IMR-90 (cell line): ENCODE measurements at regions not wholly inside any gene's neighbourhood (a gene's known extent, or its start where the extent isn't known, plus 50 kb on each side); places are given as distances from the start of the nearest gene placed in this dataset.

Experiments used
- ATAC-seq: fragments of 200-7000 bp; cut with Tn5 transposase; 2 replicates; pipeline ENCODE4 v1.9.1; 2020; ENCODE audit warnings: low read depth, mild to moderate bottlenecking, moderate library complexity
- BruUV-seq: library from RNA; stranded (reverse); fragments of 400-500 nt; replicated peaks from 2 replicates; lab custom pipeline; 2021; lab: Mats Ljungman, UMichigan
- CTCF ChIA-PET: fragments of 300-600 bp; formaldehyde crosslinking; extraction: SDS; loops from one replicate; lab custom pipeline; 2021; ENCODE audit warnings: antibody characterized with exemption; lab: Yijun Ruan, JAX
- POLR2A ChIA-PET: fragments of 300-600 bp; sonication (Branson Sonifier 250); formaldehyde crosslinking; loops from one replicate; lab custom pipeline; 2022; ENCODE audit warnings: antibody characterized with exemption; ENCODE audit not compliant: unreplicated experiment; lab: Charles Lee
- DNase-seq: peaks from one replicate; pipeline ENCODE4 v3.0.0; 2013
- H2AFZ ChIP-seq: replicated peaks from 2 replicates; pipeline ENCODE3; 2013; ENCODE audit warnings: low read length, mild to moderate bottlenecking; ENCODE audit not compliant: poor library complexity
- H2AK5ac ChIP-seq: 2 replicates; pipeline ENCODE4 v1.6.1; 2013; ENCODE audit warnings: low read depth, low read length, inconsistent platforms
- H2AK9ac ChIP-seq: replicated peaks from 2 replicates; pipeline ENCODE3; 2013; ENCODE audit warnings: mild to moderate bottlenecking, low read depth, low read length, moderate library complexity; ENCODE audit not compliant: poor library complexity
- H2BK120ac ChIP-seq: 2 replicates; pipeline ENCODE4 v1.6.1; 2013; ENCODE audit warnings: low read depth, low read length, inconsistent platforms
- H2BK15ac ChIP-seq: 3 replicates; pipeline ENCODE4 v1.6.1; 2013; ENCODE audit warnings: low read depth, low read length, inconsistent platforms
- H2BK20ac ChIP-seq: 2 replicates; pipeline ENCODE4 v1.6.1; 2013; ENCODE audit warnings: low read depth, mild to moderate bottlenecking, inconsistent platforms, low read length, moderate library complexity
- H2BK5ac ChIP-seq: 2 replicates; pipeline ENCODE4 v1.6.1; 2013; ENCODE audit warnings: mild to moderate bottlenecking, low read depth, low read length, inconsistent platforms; ENCODE audit not compliant: poor library complexity, severe bottlenecking
- H3K14ac ChIP-seq: replicated peaks from 2 replicates; pipeline ENCODE4 v1.6.1; 2013; ENCODE audit warnings: low read depth, low read length, inconsistent platforms
- H3K18ac ChIP-seq: 2 replicates; pipeline ENCODE4 v1.6.1; 2013; ENCODE audit warnings: low read depth, low read length, control low read depth
- H3K23ac ChIP-seq: 2 replicates; pipeline ENCODE4 v1.6.1; 2013; ENCODE audit warnings: low read depth, low read length, inconsistent platforms
- H3K27ac ChIP-seq: 2 replicates; pipeline ENCODE4 v1.5.1; 2013; ENCODE audit warnings: mild to moderate bottlenecking, control low read depth, low read length; ENCODE audit not compliant: insufficient read depth
- H3K27me3 ChIP-seq: 2 replicates; pipeline ENCODE4 v1.6.1; 2013; ENCODE audit warnings: low read length; ENCODE audit not compliant: control insufficient read depth, insufficient read depth
- H3K36me3 ChIP-seq: 2 replicates; pipeline ENCODE4 v1.6.1; 2013; ENCODE audit warnings: low read length, mixed read lengths; ENCODE audit not compliant: control insufficient read depth, insufficient read depth
- H3K4ac ChIP-seq: 2 replicates; pipeline ENCODE4 v1.6.1; 2013; ENCODE audit warnings: low read depth, low read length, inconsistent platforms
- H3K4me1 ChIP-seq: 2 replicates; pipeline ENCODE4 v1.6.1; 2013; ENCODE audit warnings: low read length, mixed read lengths; ENCODE audit not compliant: control insufficient read depth, insufficient read depth
- H3K4me2 ChIP-seq: 2 replicates; pipeline ENCODE4 v1.6.1; 2013; ENCODE audit warnings: low read depth, mild to moderate bottlenecking, control low read depth, low read length, moderate library complexity
- H3K4me3 ChIP-seq: 2 replicates; pipeline ENCODE4 v1.5.1; 2013; ENCODE audit warnings: low read depth, mild to moderate bottlenecking, control low read depth, low read length, moderate library complexity; ENCODE audit not compliant: insufficient read depth
- H3K56ac ChIP-seq: 2 replicates; pipeline ENCODE4 v1.6.1; 2013; ENCODE audit warnings: low read length, inconsistent platforms; ENCODE audit not compliant: insufficient read depth; ENCODE audit errors: extremely low read depth
- H3K79me1 ChIP-seq, 2 experiments: 2 replicates each; pipeline ENCODE4 v1.6.1; 2013; ENCODE audit warnings: low read length in 2 of 2, inconsistent platforms in 1 of 2, low read depth in 1 of 2
- H3K9ac ChIP-seq: 2 replicates; pipeline ENCODE4 v1.6.1; 2013; ENCODE audit warnings: low read depth, low read length, control low read depth
- H3K9me1 ChIP-seq: 2 replicates; pipeline ENCODE4 v1.6.1; 2013; ENCODE audit warnings: low read length, inconsistent platforms; ENCODE audit not compliant: insufficient read depth
- H3K9me3 ChIP-seq: 2 replicates; pipeline ENCODE4 v1.6.1; 2013; ENCODE audit warnings: low read length; ENCODE audit not compliant: control insufficient read depth, insufficient read depth
- H4K20me1 ChIP-seq: 2 replicates; pipeline ENCODE4 v1.6.1; 2013; ENCODE audit warnings: low read length, inconsistent platforms; ENCODE audit not compliant: insufficient read depth
- H4K5ac ChIP-seq: 2 replicates; pipeline ENCODE4 v1.6.1; 2013; ENCODE audit warnings: mild to moderate bottlenecking, low read depth, low read length, control low read depth
- H4K8ac ChIP-seq, 2 experiments: 2 replicates each; pipeline ENCODE4 v1.6.1; 2013; ENCODE audit warnings: low read depth in 2 of 2, low read length in 2 of 2, control low read depth in 1 of 2, inconsistent platforms in 1 of 2
- H4K91ac ChIP-seq: 2 replicates; pipeline ENCODE4 v1.6.1; 2013; ENCODE audit warnings: low read depth, low read length, inconsistent platforms; ENCODE audit not compliant: insufficient read depth
- CEBPB ChIP-seq: IDR thresholded peaks from 2 replicates; pipeline ENCODE4 v1.6.1; 2012; ENCODE audit warnings: low read depth, low read length, improper control_type of control experiment
- CHD1 ChIP-seq: IDR thresholded peaks from 2 replicates; pipeline ENCODE4 v1.6.1; 2012; ENCODE audit warnings: low read depth, low read length, improper control_type of control experiment
- FOS ChIP-seq: fragments of 150-350 bp; IDR thresholded peaks from 2 replicates; pipeline ENCODE4 v1.6.1; 2016; ENCODE audit warnings: low read depth, low read length
- MAZ ChIP-seq: IDR thresholded peaks from 2 replicates; pipeline ENCODE4 v1.6.1; 2012; ENCODE audit warnings: low read depth, mild to moderate bottlenecking, low read length, improper control_type of control experiment, moderate library complexity, borderline replicate concordance
- MXI1 ChIP-seq: IDR thresholded peaks from 2 replicates; pipeline ENCODE4 v1.6.1; 2012; ENCODE audit warnings: low read depth, mild to moderate bottlenecking, low read length, moderate library complexity, borderline replicate concordance
- NFE2L2 ChIP-seq: fragments of 150-350 bp; IDR thresholded peaks from 2 replicates; pipeline ENCODE4 v1.6.1; 2016; ENCODE audit warnings: low read depth, mild to moderate bottlenecking, low read length
- RAD21 ChIP-seq: IDR thresholded peaks from 2 replicates; pipeline ENCODE4 v1.6.1; 2012; ENCODE audit warnings: low read length, improper control_type of control experiment
- RCOR1 ChIP-seq: IDR thresholded peaks from 2 replicates; pipeline ENCODE4 v1.6.1; 2012; ENCODE audit warnings: mild to moderate bottlenecking, low read length, improper control_type of control experiment; ENCODE audit not compliant: insufficient replicate concordance
- RFX5 ChIP-seq: IDR thresholded peaks from 2 replicates; pipeline ENCODE4 v1.8.0; 2012; ENCODE audit warnings: low read depth, mild to moderate bottlenecking, low read length, moderate library complexity
- SMC3 ChIP-seq: fragments of 150-350 bp; IDR thresholded peaks from 2 replicates; pipeline ENCODE4 v1.6.1; 2016; ENCODE audit warnings: low read depth, mild to moderate bottlenecking, antibody characterized with exemption, low read length, moderate library complexity
- WGBS, 2 experiments: methylation state at CpG; one replicate each; pipeline versions ENCODE4 v1.1.5 to v1.1.7; 2013; ENCODE audit warnings: missing lambda C conversion rate in 2 of 2; ENCODE audit not compliant: insufficient read length in 1 of 2; ENCODE audit errors: extremely low coverage in 2 of 2; 5-methylcytosine and 5-hydroxymethylcytosine counted together
- dilution Hi-C: fragments of 300-500 bp; cut with HindIII; formaldehyde crosslinking; loops from one replicate; pipeline ENCODE4 v1.14.3; 2018; ENCODE audit warnings: low sequenced_read_pairs; ENCODE audit not compliant: unreplicated experiment
- in situ Hi-C: fragments of 300-500 bp; cut with MboI; formaldehyde crosslinking; loops from 3 replicates; pipeline ENCODE4 v1.14.3; 2019; ENCODE audit warnings: low sequenced_read_pairs, inconsistent platforms, mixed read lengths
- intact Hi-C: fragments of 100-400 bp; cut with micrococcal nuclease; formaldehyde crosslinking; loops from 2 replicates; pipeline ENCODE4 v1.10.0; 2022

GRCh38 chr7:31258391-31258790 lies 82.1 kb downstream of the NEUROD6 start:
- Histone ChIP-seq H4K8ac (no peak overlapping the region), H3K9me3 (no peaks in the 10 kb centered on the region), H3K56ac (no peak overlapping the region), H3K9me1 (no peaks in the 10 kb centered on the region), H4K5ac (no peak overlapping the region), H2BK20ac (no peak overlapping the region), H2AFZ (no peak overlapping the region), H3K9ac (no peak overlapping the region), H2AK9ac (no peak overlapping the region), H3K36me3 (no peaks in the 10 kb centered on the region), H3K14ac (no peak overlapping the region), H2BK120ac (no peak overlapping the region), H3K4me3 (no peak overlapping the region), H4K91ac (no peak overlapping the region), H3K4ac (no peak overlapping the region), H3K27me3 (no peaks in the 10 kb centered on the region), H2BK15ac (no peak overlapping the region), H3K23ac (no peak overlapping the region), H3K18ac (no peak overlapping the region), H3K27ac (no peak overlapping the region), H3K4me1 (no peaks in the 10 kb centered on the region), H2BK5ac (no peak overlapping the region), H3K79me1 (no peaks in the 10 kb centered on the region), H4K20me1 (no peaks in the 10 kb centered on the region), H3K4me2 (no peak overlapping the region), H2AK5ac (no peak overlapping the region)
- intact Hi-C loops = no loop called here
- in situ Hi-C loops = no loop called here
- ChIA-PET POLR2A (no interaction called here), CTCF (no interaction called here)
- BruUV-seq = no TSS peak
- TF ChIP-seq RAD21 = no peak
- TF ChIP-seq CEBPB = no peak
- no peak for TF ChIP-seq CHD1
- TF ChIP-seq NFE2L2 = no peak
- no peak for TF ChIP-seq RCOR1
- TF ChIP-seq MAZ = no peak
- no peak for TF ChIP-seq FOS
- TF ChIP-seq SMC3 = no peak
- no peak for TF ChIP-seq MXI1
- no peak for TF ChIP-seq RFX5
- no peak for DNase-seq
- dilution Hi-C loops = no loop called here
- WGBS, 2 experiments = no CpG with 5 or more reads among the region's 2 CpGs
- ATAC-seq = no peak
